H9 (cell line): ENCODE measurements at regions not wholly inside any gene's neighbourhood (a gene's known extent, or its start where the extent isn't known, plus 50 kb on each side); places are given as distances from the start of the nearest gene placed in this dataset.

Source experiments
- DNase-seq: peaks from one replicate; pipeline ENCODE4 v3.0.0-alpha.2; 2017
- H2AFZ ChIP-seq: one replicate; pipeline ENCODE4 v1.6.1; 2013; ENCODE audit warnings: mild to moderate bottlenecking, low read length, control low read depth, moderate library complexity
- H2AK5ac ChIP-seq: 2 replicates; pipeline ENCODE4 v1.6.1; 2013; ENCODE audit warnings: low read length, control low read depth, mixed read lengths; ENCODE audit not compliant: insufficient read length
- H2BK120ac ChIP-seq: one replicate; pipeline ENCODE4 v1.6.1; 2013; ENCODE audit warnings: low read depth, mild to moderate bottlenecking, low read length, control low read depth, inconsistent platforms; ENCODE audit not compliant: poor library complexity, severe bottlenecking
- H2BK12ac ChIP-seq: 2 replicates; pipeline ENCODE4 v1.6.1; 2013; ENCODE audit warnings: low read length, control low read depth, mixed read lengths, low read depth; ENCODE audit not compliant: insufficient read length
- H2BK15ac ChIP-seq: 2 replicates; pipeline ENCODE4 v1.6.1; 2013; ENCODE audit warnings: low read depth, low read length, control low read depth
- H2BK20ac ChIP-seq: one replicate; pipeline ENCODE4 v1.6.1; 2013; ENCODE audit warnings: low read depth, mild to moderate bottlenecking, low read length, control low read depth, inconsistent platforms; ENCODE audit not compliant: poor library complexity, severe bottlenecking
- H2BK5ac ChIP-seq: 2 replicates; pipeline ENCODE4 v1.6.1; 2013; ENCODE audit warnings: low read length, control low read depth, mixed read lengths; ENCODE audit not compliant: insufficient read length
- H3K14ac ChIP-seq: 2 replicates; pipeline ENCODE4 v1.6.1; 2013; ENCODE audit warnings: low read length, control low read depth; ENCODE audit not compliant: insufficient read depth
- H3K18ac ChIP-seq: 2 replicates; pipeline ENCODE4 v1.6.1; 2013; ENCODE audit warnings: low read depth, mild to moderate bottlenecking, mixed read lengths, low read length, control low read depth; ENCODE audit not compliant: insufficient read length
- H3K23ac ChIP-seq: 2 replicates; pipeline ENCODE4 v1.6.1; 2013; ENCODE audit warnings: low read length, control low read depth, mixed read lengths, low read depth; ENCODE audit not compliant: insufficient read length
- H3K23me2 ChIP-seq: 2 replicates; pipeline ENCODE4 v1.6.1; 2013; ENCODE audit warnings: low read depth, mild to moderate bottlenecking, mixed read lengths, low read length, control low read depth; ENCODE audit not compliant: insufficient read length, poor library complexity, severe bottlenecking
- H3K27ac ChIP-seq: 2 replicates; pipeline ENCODE4 v1.5.1; 2013; ENCODE audit warnings: low read length, control low read depth, mixed read lengths, low read depth; ENCODE audit not compliant: insufficient read length
- H3K27me3 ChIP-seq: 2 replicates; pipeline ENCODE4 v1.6.1; 2013; ENCODE audit warnings: low read length, control low read depth, inconsistent platforms; ENCODE audit not compliant: insufficient read depth
- H3K4ac ChIP-seq: 2 replicates; pipeline ENCODE4 v1.6.1; 2013; ENCODE audit warnings: low read depth, mild to moderate bottlenecking, control low read depth, inconsistent platforms, low read length, moderate library complexity
- H3K4me1 ChIP-seq: 2 replicates; pipeline ENCODE4 v1.6.1; 2013; ENCODE audit warnings: low read length, control low read depth, inconsistent platforms; ENCODE audit not compliant: insufficient read depth
- H3K4me2 ChIP-seq: 2 replicates; pipeline ENCODE4 v1.6.1; 2013; ENCODE audit warnings: low read length, control low read depth, mixed read lengths; ENCODE audit not compliant: insufficient read length, insufficient read depth
- H3K56ac ChIP-seq: 2 replicates; pipeline ENCODE4 v1.6.1; 2013; ENCODE audit warnings: low read depth, mild to moderate bottlenecking, mixed read lengths, low read length, control low read depth; ENCODE audit not compliant: insufficient read length
- H3K79me1 ChIP-seq: 2 replicates; pipeline ENCODE4 v1.6.1; 2013; ENCODE audit warnings: low read depth, mild to moderate bottlenecking, moderate library complexity, low read length, control low read depth, inconsistent platforms; ENCODE audit not compliant: insufficient read depth, poor library complexity, severe bottlenecking
- H3K79me2 ChIP-seq: 2 replicates; pipeline ENCODE4 v1.6.1; 2013; ENCODE audit warnings: low read length, control low read depth, inconsistent platforms; ENCODE audit not compliant: insufficient read depth
- H3K9ac ChIP-seq: 2 replicates; pipeline ENCODE4 v1.6.1; 2013; ENCODE audit warnings: low read length, control low read depth, mixed read lengths; ENCODE audit not compliant: insufficient read length; ENCODE audit errors: extremely low read depth
- H3K9me3 ChIP-seq: one replicate; pipeline ENCODE4 v1.6.1; 2013; ENCODE audit warnings: low read depth, low read length, inconsistent platforms; ENCODE audit not compliant: control insufficient read depth
- H3T11ph ChIP-seq: one replicate; pipeline ENCODE4 v1.6.1; 2013; ENCODE audit warnings: mild to moderate bottlenecking, low read length, control low read depth, inconsistent platforms
- H4K20me1 ChIP-seq: one replicate; pipeline ENCODE4 v1.6.1; 2013; ENCODE audit not compliant: control insufficient read depth, insufficient read length, insufficient read depth
- H4K5ac ChIP-seq: 2 replicates; pipeline ENCODE4 v1.6.1; 2013; ENCODE audit warnings: low read depth, mild to moderate bottlenecking, mixed read lengths, low read length, control low read depth; ENCODE audit not compliant: insufficient read length
- H4K8ac ChIP-seq: replicated peaks from 2 replicates; pipeline ENCODE4 v1.6.1; 2013; ENCODE audit warnings: low read length, control low read depth, mixed read lengths, low read depth; ENCODE audit not compliant: insufficient read length
- H4K91ac ChIP-seq: 2 replicates; pipeline ENCODE4 v1.6.1; 2013; ENCODE audit warnings: low read depth, mild to moderate bottlenecking, moderate library complexity, mixed read lengths, low read length, control low read depth; ENCODE audit not compliant: insufficient read length
- H3K27ac Mint-ChIP-seq, 3 experiments: 2 replicates in 2 of 3; 3 replicates in 1 of 3; pipeline ENCODE4 v1.8.0; 2020 to 2021; ENCODE audit warnings: mixed read lengths in 3 of 3, mild to moderate bottlenecking in 1 of 3, moderate library complexity in 1 of 3
- H3K27me3 Mint-ChIP-seq: 2 replicates; pipeline ENCODE4 v1.8.0; 2021; ENCODE audit warnings: low read depth, mild to moderate bottlenecking, moderate library complexity, mixed read lengths
- H3K36me3 Mint-ChIP-seq, 3 experiments: 2 replicates in 2 of 3; 3 replicates in 1 of 3; pipeline ENCODE4 v1.8.0; 2020 to 2021; ENCODE audit warnings: low read depth in 3 of 3, mixed read lengths in 3 of 3; ENCODE audit not compliant: insufficient read depth in 1 of 3
- H3K4me1 Mint-ChIP-seq, 2 experiments: 2 replicates each; pipeline ENCODE4 v1.8.0; 2020; ENCODE audit warnings: mixed read lengths in 2 of 2
- H3K4me3 Mint-ChIP-seq, 2 experiments: 2 replicates in 1 of 2; 3 replicates in 1 of 2; pipeline ENCODE4 v1.8.0; 2020 to 2021; ENCODE audit warnings: mild to moderate bottlenecking in 2 of 2, mixed read lengths in 2 of 2, moderate library complexity in 1 of 2
- H3K9me3 Mint-ChIP-seq, 2 experiments: 2 replicates in 1 of 2; 3 replicates in 1 of 2; pipeline ENCODE4 v1.8.0; 2020; ENCODE audit warnings: mild to moderate bottlenecking in 2 of 2, mixed read lengths in 2 of 2, moderate library complexity in 1 of 2
- WGBS: extraction: QIAGEN DNeasy Blood & Tissue Kit; methylation state at CpG from one replicate; pipeline ENCODE4 v1.1.7; 2013; ENCODE audit warnings: missing lambda C conversion rate, low lambda C conversion rate, mixed read lengths; ENCODE audit not compliant: insufficient read length; ENCODE audit errors: extremely low coverage; 5-methylcytosine and 5-hydroxymethylcytosine counted together
- TF ChIP-seq, protein P1 (sequence below): fragments of 200-600 bp; sonication (generic); conservative IDR thresholded peaks from 3 replicates; pipeline ENCODE4 v1.8.0; 2021; ENCODE audit warnings: antibody characterized with exemption, mild to moderate bottlenecking

DNA sequence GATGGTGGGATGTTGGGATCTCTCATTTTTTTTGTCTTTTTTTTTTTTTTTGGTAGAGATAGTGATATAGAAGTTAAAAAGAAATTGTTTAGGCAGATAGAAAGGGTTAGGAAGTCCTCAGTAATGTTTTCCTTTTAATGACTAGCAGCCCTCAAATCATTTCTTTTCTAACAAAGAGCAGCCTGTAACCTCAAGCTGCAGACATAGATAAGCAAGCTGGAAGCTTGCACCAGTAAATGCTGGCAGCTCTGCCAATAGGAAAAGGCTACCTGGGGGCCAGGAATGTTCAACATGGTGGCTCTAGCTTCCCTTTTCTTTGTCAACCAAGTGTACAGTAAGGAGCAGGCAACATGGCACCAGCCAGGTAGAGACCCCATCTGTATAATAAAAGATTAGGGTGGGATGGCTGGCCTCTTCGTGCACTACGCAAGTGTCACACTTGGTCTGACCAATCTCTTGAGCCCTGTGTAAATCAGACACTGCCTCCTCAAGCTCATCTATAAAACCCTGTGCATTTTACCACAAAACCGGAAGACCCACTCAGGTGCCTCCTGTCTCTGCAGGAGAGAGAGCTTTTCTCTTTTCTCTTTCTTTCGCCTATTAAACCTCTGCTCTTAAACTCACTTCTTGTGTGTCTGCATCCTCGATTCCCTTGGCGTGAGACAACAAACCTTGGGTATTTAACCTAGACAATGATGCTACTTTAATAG lies 212.9 kb downstream of the SNX10 start:
- Histone ChIP-seq H3K14ac (no peak overlapping the region), H3K27ac (no peak overlapping the region), H2BK15ac (no peak overlapping the region), H3K9ac (no peak overlapping the region), H3K18ac (no peak overlapping the region), H2AFZ (no peak overlapping the region), H3T11ph (no peak overlapping the region), H3K4me2 (no peak overlapping the region), H2AK5ac (no peak overlapping the region), H3K23ac (no peak overlapping the region), H2BK20ac (no peak overlapping the region), H4K91ac (no peak overlapping the region), H2BK12ac (no peak overlapping the region), H3K79me1 (no peaks in the 10 kb centered on the region), H4K5ac (no peak overlapping the region), H3K27me3 (no peaks in the 10 kb centered on the region), H3K79me2 (no peaks in the 10 kb centered on the region), H3K23me2 (no peaks in the 10 kb centered on the region), H3K9me3 (no peaks in the 10 kb centered on the region), H2BK5ac (no peak overlapping the region), H3K4ac (no peak overlapping the region), H4K20me1 (no peaks in the 10 kb centered on the region), H3K4me1 (no peaks in the 10 kb centered on the region; the same call in 1 of the 2 replicates), H2BK120ac (no peak overlapping the region), H3K56ac (no peak overlapping the region), H4K8ac (no peak overlapping the region)
- DNase-seq = no peak
- Mint-ChIP-seq H3K27ac (no peak overlapping the region), H3K27me3 (peaks cover 1% of the 10 kb centered on the region), H3K9me3 (no peaks in the 10 kb centered on the region), H3K4me1 (peaks cover 11 to 13% of the 10 kb centered on the region in 2 experiments), H3K36me3 (no peaks in the 10 kb centered on the region), H3K4me3 (no peak overlapping the region)
- TF ChIP-seq, protein P1, sequence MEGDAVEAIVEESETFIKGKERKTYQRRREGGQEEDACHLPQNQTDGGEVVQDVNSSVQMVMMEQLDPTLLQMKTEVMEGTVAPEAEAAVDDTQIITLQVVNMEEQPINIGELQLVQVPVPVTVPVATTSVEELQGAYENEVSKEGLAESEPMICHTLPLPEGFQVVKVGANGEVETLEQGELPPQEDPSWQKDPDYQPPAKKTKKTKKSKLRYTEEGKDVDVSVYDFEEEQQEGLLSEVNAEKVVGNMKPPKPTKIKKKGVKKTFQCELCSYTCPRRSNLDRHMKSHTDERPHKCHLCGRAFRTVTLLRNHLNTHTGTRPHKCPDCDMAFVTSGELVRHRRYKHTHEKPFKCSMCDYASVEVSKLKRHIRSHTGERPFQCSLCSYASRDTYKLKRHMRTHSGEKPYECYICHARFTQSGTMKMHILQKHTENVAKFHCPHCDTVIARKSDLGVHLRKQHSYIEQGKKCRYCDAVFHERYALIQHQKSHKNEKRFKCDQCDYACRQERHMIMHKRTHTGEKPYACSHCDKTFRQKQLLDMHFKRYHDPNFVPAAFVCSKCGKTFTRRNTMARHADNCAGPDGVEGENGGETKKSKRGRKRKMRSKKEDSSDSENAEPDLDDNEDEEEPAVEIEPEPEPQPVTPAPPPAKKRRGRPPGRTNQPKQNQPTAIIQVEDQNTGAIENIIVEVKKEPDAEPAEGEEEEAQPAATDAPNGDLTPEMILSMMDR = no peak
- WGBS = no CpG with 5 or more reads among the region's 6 CpGs
